NB4 (cell line): ENCODE measurements at regions not wholly inside any gene's neighbourhood (a gene's known extent, or its start where the extent isn't known, plus 50 kb on each side); places are given as distances from the start of the nearest gene placed in this dataset.

Experiments used
- CTCF ChIP-seq: IDR thresholded peaks from one replicate; pipeline ENCODE4 v1.5.1; 2012; ENCODE audit warnings: low read depth, low read length
- MYC ChIP-seq: IDR thresholded peaks from 2 replicates; pipeline ENCODE4 v1.6.1; 2011; ENCODE audit warnings: low read depth, low read length

GRCh38 chr12:20132818-20133217 is 235.5 kb upstream of the PDE3A start:
- TF ChIP-seq MYC (no peak), CTCF (no peak)
